HG03520 (cell line): ENCODE measurements at regions not wholly inside any gene's neighbourhood (a gene's known extent, or its start where the extent isn't known, plus 50 kb on each side); places are given as distances from the start of the nearest gene placed in this dataset.

Experiments
- ATAC-seq: cut with Tn5 transposase; IDR thresholded peaks from one replicate; pipeline ENCODE4 v1.9.1; 2021; ENCODE audit warnings: mild to moderate bottlenecking, moderate library complexity; ENCODE audit not compliant: unreplicated experiment

- ATAC-seq, result no peak
These were observed 216.9 kb downstream of the C9orf50 start for GRCh38 chr9:129403779-129404620.

GRCh38 chr9:129402931-129403778 lies 217.7 kb downstream of the C9orf50 start:
- no peak for ATAC-seq

- no peak for ATAC-seq
These were observed 218.5 kb downstream of the C9orf50 start for GRCh38 chr9:129402371-129402739.

GRCh38 chr9:129401623-129402370 lies 219.1 kb downstream of the C9orf50 start:
- no peak for ATAC-seq

- no peak for ATAC-seq
These were observed 219.8 kb downstream of the C9orf50 start for GRCh38 chr9:129400971-129401622.

GRCh38 chr9:129400001-129400970 lies 220.6 kb downstream of the C9orf50 start:
- ATAC-seq, result no peak

- ATAC-seq, result no peak
These were observed 221.3 kb downstream of the C9orf50 start for GRCh38 chr9:129399634-129399990.

GRCh38 chr9:129398961-129399633 lies 221.0 kb upstream of the IER5L start:
- no peak for ATAC-seq

GRCh38 chr9:129398101-129398960 lies 220.3 kb upstream of the IER5L start:
- ATAC-seq, result no peak

- ATAC-seq, result no peak
These were observed 219.3 kb upstream of the IER5L start for GRCh38 chr9:129397335-129397734.

- ATAC-seq, result no peak
These were observed 218.3 kb upstream of the IER5L start for GRCh38 chr9:129396365-129396708.

GRCh38 chr9:129395633-129396364 lies 217.7 kb upstream of the IER5L start:
- ATAC-seq, result no peak

GRCh38 chr9:129394886-129395279 lies 216.8 kb upstream of the IER5L start:
- ATAC-seq, result no peak

GRCh38 chr9:129394061-129394885 lies 216.2 kb upstream of the IER5L start:
- ATAC-seq, result no peak

GRCh38 chr9:129393064-129393463 lies 215.0 kb upstream of the IER5L start:
- ATAC-seq, result no peak

GRCh38 chr9:129392093-129392541 lies 214.1 kb upstream of the IER5L start:
- ATAC-seq, result no peak

GRCh38 chr9:129391221-129391661 lies 213.2 kb upstream of the IER5L start:
- ATAC-seq, result no peak
